Colonic mucosa (tissue), 4 donors: ENCODE measurements at regions not wholly inside any gene's neighbourhood (a gene's known extent, or its start where the extent isn't known, plus 50 kb on each side); places are given as distances from the start of the nearest gene placed in this dataset.

ENCODE experiments used
- DNase-seq: peaks from one replicate; pipeline ENCODE4 v3.0.0-alpha.2; 2020
- H3K27ac ChIP-seq: fragments of 200-600 bp; one replicate; pipeline ENCODE4 v1.8.0; 2021
- H3K27me3 ChIP-seq: fragments of 200-600 bp; one replicate; pipeline ENCODE4 v1.8.0; 2021
- H3K36me3 ChIP-seq: fragments of 200-600 bp; one replicate; pipeline ENCODE4 v1.8.0; 2021
- H3K4me1 ChIP-seq: fragments of 200-600 bp; one replicate; pipeline ENCODE4 v1.8.0; 2021; ENCODE audit warnings: mild to moderate bottlenecking
- H3K4me3 ChIP-seq: fragments of 200-600 bp; one replicate; pipeline ENCODE4 v1.8.0; 2021
- H3K9ac ChIP-seq, 2 donors: one replicate each; pipeline ENCODE4 v1.7.0; 2013; ENCODE audit warnings: control low read depth in 2 of 2, low read depth in 2 of 2, low read length in 2 of 2
- H3K9me3 ChIP-seq: fragments of 200-600 bp; one replicate; pipeline ENCODE4 v1.8.0; 2021
- CTCF ChIP-seq: fragments of 200-600 bp; IDR thresholded peaks from one replicate; pipeline ENCODE4 v1.8.0; 2022; ENCODE audit warnings: antibody characterized with exemption, mild to moderate bottlenecking
- intact Hi-C: fragments of 100-400 bp; cut with DNase I; formaldehyde crosslinking; loops from one replicate; pipeline ENCODE4 v1.14.1; 2022
- donor health status: healthy.
- donor health status: DM: no; HTN: no; CAD: no.
- donor health status: DM: no; HTN: no; CAD: no.

GRCh38 chr2:136538489-136538888 is 226.9 kb upstream of the THSD7B start:
- Histone ChIP-seq H3K4me3 (no peak overlapping the region), H3K9ac (no peak overlapping the region), H3K27ac (no peak overlapping the region), H3K9me3 (no peaks in the 10 kb centered on the region), H3K27me3 (no peaks in the 10 kb centered on the region), H3K4me1 (no peaks in the 10 kb centered on the region), H3K36me3 (no peaks in the 10 kb centered on the region)
- intact Hi-C loops = no loop called here
- DNase-seq = no peak
- TF ChIP-seq CTCF = no peak

- intact Hi-C loops = no loop called here
- Histone ChIP-seq H3K9ac (no peak overlapping the region), H3K9me3 (no peaks in the 10 kb centered on the region), H3K27ac (no peak overlapping the region), H3K36me3 (no peaks in the 10 kb centered on the region), H3K4me1 (no peaks in the 10 kb centered on the region), H3K4me3 (no peak overlapping the region), H3K27me3 (no peaks in the 10 kb centered on the region)
- DNase-seq = no peak
- TF ChIP-seq CTCF = no peak
These were observed 230.5 kb upstream of the THSD7B start for GRCh38 chr2:136534811-136535210.

- no peak overlapping the region for H3K4me3 ChIP-seq
- DNase-seq = no peak
- H3K27ac ChIP-seq = no peak overlapping the region
- H3K4me1 ChIP-seq = no peaks in the 10 kb centered on the region
- intact Hi-C loops = no loop called here
- H3K36me3 ChIP-seq = no peaks in the 10 kb centered on the region
- TF ChIP-seq CTCF = no peak
- H3K9ac ChIP-seq = no peak overlapping the region
- H3K27me3 ChIP-seq = no peaks in the 10 kb centered on the region
- no peaks in the 10 kb centered on the region for H3K9me3 ChIP-seq
These were observed 233.2 kb upstream of the THSD7B start for GRCh38 chr2:136532171-136532570.

- Histone ChIP-seq H3K4me3 (no peak overlapping the region), H3K4me1 (no peaks in the 10 kb centered on the region), H3K36me3 (no peaks in the 10 kb centered on the region), H3K27me3 (no peaks in the 10 kb centered on the region), H3K27ac (no peak overlapping the region), H3K9ac (no peak overlapping the region), H3K9me3 (no peaks in the 10 kb centered on the region)
- intact Hi-C loops = no loop called here
- no peak for TF ChIP-seq CTCF
- DNase-seq = no peak
These were observed 233.6 kb upstream of the THSD7B start for GRCh38 chr2:136531731-136532130.

GRCh38 chr2:136530146-136530545 is 235.2 kb upstream of the THSD7B start:
- Histone ChIP-seq H3K27ac (no peak overlapping the region), H3K4me1 (no peaks in the 10 kb centered on the region), H3K9me3 (no peaks in the 10 kb centered on the region), H3K27me3 (no peaks in the 10 kb centered on the region), H3K36me3 (no peaks in the 10 kb centered on the region), H3K9ac (no peak overlapping the region), H3K4me3 (no peak overlapping the region)
- intact Hi-C loops = no loop called here
- TF ChIP-seq CTCF = no peak
- no peak for DNase-seq

GRCh38 chr2:136527560-136527959 is 237.8 kb upstream of the THSD7B start:
- intact Hi-C loops = no loop called here
- no peak for DNase-seq
- TF ChIP-seq CTCF = no peak

More at GRCh38 chr2:136527560-136527959, 237.8 kb upstream of the THSD7B start:
- Histone ChIP-seq H3K27ac (no peak overlapping the region), H3K27me3 (no peaks in the 10 kb centered on the region), H3K9ac (no peak overlapping the region), H3K4me1 (no peaks in the 10 kb centered on the region), H3K36me3 (no peaks in the 10 kb centered on the region), H3K4me3 (no peak overlapping the region), H3K9me3 (no peaks in the 10 kb centered on the region)
